IMR-90 (cell line): ENCODE measurements at regions not wholly inside any gene's neighbourhood (a gene's known extent, or its start where the extent isn't known, plus 50 kb on each side); places are given as distances from the start of the nearest gene placed in this dataset.

Source experiments
- ATAC-seq: fragments of 200-7000 bp; cut with Tn5 transposase; 2 replicates; pipeline ENCODE4 v1.9.1; 2020; ENCODE audit warnings: low read depth, mild to moderate bottlenecking, moderate library complexity
- BruUV-seq: library from RNA; stranded (reverse); fragments of 400-500 nt; replicated peaks from 2 replicates; lab custom pipeline; 2021; lab: Mats Ljungman, UMichigan
- CTCF ChIA-PET: fragments of 300-600 bp; formaldehyde crosslinking; extraction: SDS; loops from one replicate; lab custom pipeline; 2021; ENCODE audit warnings: antibody characterized with exemption; lab: Yijun Ruan, JAX
- POLR2A ChIA-PET: fragments of 300-600 bp; sonication (Branson Sonifier 250); formaldehyde crosslinking; loops from one replicate; lab custom pipeline; 2022; ENCODE audit warnings: antibody characterized with exemption; ENCODE audit not compliant: unreplicated experiment; lab: Charles Lee
- DNase-seq: peaks from one replicate; pipeline ENCODE4 v3.0.0; 2013
- H2AFZ ChIP-seq: replicated peaks from 2 replicates; pipeline ENCODE3; 2013; ENCODE audit warnings: low read length, mild to moderate bottlenecking; ENCODE audit not compliant: poor library complexity
- H2AK5ac ChIP-seq: 2 replicates; pipeline ENCODE4 v1.6.1; 2013; ENCODE audit warnings: low read depth, low read length, inconsistent platforms
- H2AK9ac ChIP-seq: replicated peaks from 2 replicates; pipeline ENCODE3; 2013; ENCODE audit warnings: mild to moderate bottlenecking, low read depth, low read length, moderate library complexity; ENCODE audit not compliant: poor library complexity
- H2BK120ac ChIP-seq: 2 replicates; pipeline ENCODE4 v1.6.1; 2013; ENCODE audit warnings: low read depth, low read length, inconsistent platforms
- H2BK15ac ChIP-seq: 3 replicates; pipeline ENCODE4 v1.6.1; 2013; ENCODE audit warnings: low read depth, low read length, inconsistent platforms
- H2BK20ac ChIP-seq: 2 replicates; pipeline ENCODE4 v1.6.1; 2013; ENCODE audit warnings: low read depth, mild to moderate bottlenecking, inconsistent platforms, low read length, moderate library complexity
- H2BK5ac ChIP-seq: 2 replicates; pipeline ENCODE4 v1.6.1; 2013; ENCODE audit warnings: mild to moderate bottlenecking, low read depth, low read length, inconsistent platforms; ENCODE audit not compliant: poor library complexity, severe bottlenecking
- H3K14ac ChIP-seq: replicated peaks from 2 replicates; pipeline ENCODE4 v1.6.1; 2013; ENCODE audit warnings: low read depth, low read length, inconsistent platforms
- H3K18ac ChIP-seq: 2 replicates; pipeline ENCODE4 v1.6.1; 2013; ENCODE audit warnings: low read depth, low read length, control low read depth
- H3K23ac ChIP-seq: 2 replicates; pipeline ENCODE4 v1.6.1; 2013; ENCODE audit warnings: low read depth, low read length, inconsistent platforms
- H3K27ac ChIP-seq: 2 replicates; pipeline ENCODE4 v1.5.1; 2013; ENCODE audit warnings: mild to moderate bottlenecking, control low read depth, low read length; ENCODE audit not compliant: insufficient read depth
- H3K27me3 ChIP-seq: 2 replicates; pipeline ENCODE4 v1.6.1; 2013; ENCODE audit warnings: low read length; ENCODE audit not compliant: control insufficient read depth, insufficient read depth
- H3K36me3 ChIP-seq: 2 replicates; pipeline ENCODE4 v1.6.1; 2013; ENCODE audit warnings: low read length, mixed read lengths; ENCODE audit not compliant: control insufficient read depth, insufficient read depth
- H3K4ac ChIP-seq: 2 replicates; pipeline ENCODE4 v1.6.1; 2013; ENCODE audit warnings: low read depth, low read length, inconsistent platforms
- H3K4me1 ChIP-seq: 2 replicates; pipeline ENCODE4 v1.6.1; 2013; ENCODE audit warnings: low read length, mixed read lengths; ENCODE audit not compliant: control insufficient read depth, insufficient read depth
- H3K4me2 ChIP-seq: 2 replicates; pipeline ENCODE4 v1.6.1; 2013; ENCODE audit warnings: low read depth, mild to moderate bottlenecking, control low read depth, low read length, moderate library complexity
- H3K4me3 ChIP-seq: 2 replicates; pipeline ENCODE4 v1.5.1; 2013; ENCODE audit warnings: low read depth, mild to moderate bottlenecking, control low read depth, low read length, moderate library complexity; ENCODE audit not compliant: insufficient read depth
- H3K56ac ChIP-seq: 2 replicates; pipeline ENCODE4 v1.6.1; 2013; ENCODE audit warnings: low read length, inconsistent platforms; ENCODE audit not compliant: insufficient read depth; ENCODE audit errors: extremely low read depth
- H3K79me1 ChIP-seq, 2 experiments: 2 replicates each; pipeline ENCODE4 v1.6.1; 2013; ENCODE audit warnings: low read length in 2 of 2, inconsistent platforms in 1 of 2, low read depth in 1 of 2
- H3K9ac ChIP-seq: 2 replicates; pipeline ENCODE4 v1.6.1; 2013; ENCODE audit warnings: low read depth, low read length, control low read depth
- H3K9me1 ChIP-seq: 2 replicates; pipeline ENCODE4 v1.6.1; 2013; ENCODE audit warnings: low read length, inconsistent platforms; ENCODE audit not compliant: insufficient read depth
- H3K9me3 ChIP-seq: 2 replicates; pipeline ENCODE4 v1.6.1; 2013; ENCODE audit warnings: low read length; ENCODE audit not compliant: control insufficient read depth, insufficient read depth
- H4K20me1 ChIP-seq: 2 replicates; pipeline ENCODE4 v1.6.1; 2013; ENCODE audit warnings: low read length, inconsistent platforms; ENCODE audit not compliant: insufficient read depth
- H4K5ac ChIP-seq: 2 replicates; pipeline ENCODE4 v1.6.1; 2013; ENCODE audit warnings: mild to moderate bottlenecking, low read depth, low read length, control low read depth
- H4K8ac ChIP-seq, 2 experiments: 2 replicates each; pipeline ENCODE4 v1.6.1; 2013; ENCODE audit warnings: low read depth in 2 of 2, low read length in 2 of 2, control low read depth in 1 of 2, inconsistent platforms in 1 of 2
- H4K91ac ChIP-seq: 2 replicates; pipeline ENCODE4 v1.6.1; 2013; ENCODE audit warnings: low read depth, low read length, inconsistent platforms; ENCODE audit not compliant: insufficient read depth
- RFX5 ChIP-seq: IDR thresholded peaks from 2 replicates; pipeline ENCODE4 v1.8.0; 2012; ENCODE audit warnings: low read depth, mild to moderate bottlenecking, low read length, moderate library complexity
- WGBS, 2 experiments: methylation state at CpG; one replicate each; pipeline versions ENCODE4 v1.1.5 to v1.1.7; 2013; ENCODE audit warnings: missing lambda C conversion rate in 2 of 2; ENCODE audit not compliant: insufficient read length in 1 of 2; ENCODE audit errors: extremely low coverage in 2 of 2; 5-methylcytosine and 5-hydroxymethylcytosine counted together
- dilution Hi-C: fragments of 300-500 bp; cut with HindIII; formaldehyde crosslinking; loops from one replicate; pipeline ENCODE4 v1.14.3; 2018; ENCODE audit warnings: low sequenced_read_pairs; ENCODE audit not compliant: unreplicated experiment
- in situ Hi-C: fragments of 300-500 bp; cut with MboI; formaldehyde crosslinking; loops from 3 replicates; pipeline ENCODE4 v1.14.3; 2019; ENCODE audit warnings: low sequenced_read_pairs, inconsistent platforms, mixed read lengths
- intact Hi-C: fragments of 100-400 bp; cut with micrococcal nuclease; formaldehyde crosslinking; loops from 2 replicates; pipeline ENCODE4 v1.10.0; 2022

DNA sequence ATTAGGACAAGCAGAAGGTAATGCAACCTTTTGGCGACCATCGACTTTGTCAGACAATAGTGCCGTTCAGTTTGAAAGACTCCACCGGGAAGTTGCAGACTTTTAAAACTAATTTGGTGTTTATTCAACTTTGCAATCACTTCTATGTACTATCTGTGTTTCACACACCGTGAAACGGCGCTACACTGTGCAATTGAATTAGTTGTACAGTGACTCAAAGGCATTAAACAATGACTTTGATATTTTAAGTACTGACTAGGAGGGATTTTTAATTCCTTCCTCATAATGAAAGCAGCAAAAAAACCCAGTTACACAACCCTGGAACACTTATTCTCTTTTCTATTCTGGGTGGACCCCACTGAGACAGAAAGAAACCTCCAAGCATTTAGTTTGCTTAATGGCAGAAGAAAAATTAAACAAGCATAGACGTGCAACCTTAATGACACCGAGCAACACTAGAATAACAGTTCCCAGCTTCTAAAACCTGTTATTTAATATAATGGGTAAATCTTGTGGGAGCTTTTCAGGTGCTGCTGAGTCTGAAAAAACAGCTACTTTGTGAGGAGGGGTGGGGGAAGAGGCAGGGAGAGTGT lies 176.8 kb downstream of the LMO4 start:
- Histone ChIP-seq H3K4me3 (no peak overlapping the region), H3K9me3 (no peaks in the 10 kb centered on the region), H3K27ac (no peak overlapping the region), H4K5ac (no peak overlapping the region), H3K14ac (no peak overlapping the region), H3K23ac (no peak overlapping the region), H3K27me3 (no peaks in the 10 kb centered on the region), H2BK15ac (no peak overlapping the region), H2BK5ac (no peak overlapping the region), H4K20me1 (no peaks in the 10 kb centered on the region), H3K4me2 (no peak overlapping the region), H4K8ac (no peak overlapping the region), H4K91ac (no peak overlapping the region), H2AFZ (no peak overlapping the region), H3K79me1 (no peaks in the 10 kb centered on the region), H3K56ac (no peak overlapping the region), H3K18ac (no peak overlapping the region), H3K4ac (no peak overlapping the region), H2AK5ac (no peak overlapping the region), H3K4me1 (peaks cover 2% of the 10 kb centered on the region; the same call in 1 of the 2 replicates), H2BK120ac (no peak overlapping the region), H2AK9ac (no peak overlapping the region), H2BK20ac (no peak overlapping the region), H3K9ac (no peak overlapping the region), H3K36me3 (no peaks in the 10 kb centered on the region), H3K9me1 (peaks cover 3% of the 10 kb centered on the region; the same call in 1 of the 2 replicates)
- ChIA-PET CTCF (no interaction called here), POLR2A (no interaction called here)
- TF ChIP-seq RFX5, result no peak
- dilution Hi-C loops (no loop called here), intact Hi-C loops (loop anchor here (10.0 kb wide), 1 partner anchor 371 kb away; no protein-coding TSS in a partner anchor), in situ Hi-C loops (no loop called here)
- no CpG with 5 or more reads among the region's 9 CpGs for WGBS, 2 experiments
- no peak for ATAC-seq
- no peak for DNase-seq
- no TSS peak for BruUV-seq
